H7 (cell line): ENCODE measurements at regions not wholly inside any gene's neighbourhood (a gene's known extent, or its start where the extent isn't known, plus 50 kb on each side); places are given as distances from the start of the nearest gene placed in this dataset.
"Not testable (repeated sequence)": the region's sequence is repeated elsewhere in the genome, so short reads cannot be mapped to it uniquely, and the experiment has no call there.

Source experiments
- DNase-seq: peaks from one replicate; pipeline ENCODE4 v3.0.0; 2012
- H3K27me3 ChIP-seq: 2 replicates; pipeline ENCODE4 v1.6.0; 2011; ENCODE audit warnings: mild to moderate bottlenecking, low read length; ENCODE audit not compliant: control insufficient read depth, insufficient read depth
- H3K36me3 ChIP-seq: replicated peaks from 2 replicates; pipeline ENCODE4 v1.5.1; 2011; ENCODE audit warnings: low read length; ENCODE audit not compliant: control insufficient read depth, insufficient read depth
- H3K4me3 ChIP-seq: 2 replicates; pipeline ENCODE4 v1.5.1; 2011; ENCODE audit warnings: low read depth, mild to moderate bottlenecking, control low read depth, low read length, moderate library complexity; ENCODE audit not compliant: insufficient read depth

DNA sequence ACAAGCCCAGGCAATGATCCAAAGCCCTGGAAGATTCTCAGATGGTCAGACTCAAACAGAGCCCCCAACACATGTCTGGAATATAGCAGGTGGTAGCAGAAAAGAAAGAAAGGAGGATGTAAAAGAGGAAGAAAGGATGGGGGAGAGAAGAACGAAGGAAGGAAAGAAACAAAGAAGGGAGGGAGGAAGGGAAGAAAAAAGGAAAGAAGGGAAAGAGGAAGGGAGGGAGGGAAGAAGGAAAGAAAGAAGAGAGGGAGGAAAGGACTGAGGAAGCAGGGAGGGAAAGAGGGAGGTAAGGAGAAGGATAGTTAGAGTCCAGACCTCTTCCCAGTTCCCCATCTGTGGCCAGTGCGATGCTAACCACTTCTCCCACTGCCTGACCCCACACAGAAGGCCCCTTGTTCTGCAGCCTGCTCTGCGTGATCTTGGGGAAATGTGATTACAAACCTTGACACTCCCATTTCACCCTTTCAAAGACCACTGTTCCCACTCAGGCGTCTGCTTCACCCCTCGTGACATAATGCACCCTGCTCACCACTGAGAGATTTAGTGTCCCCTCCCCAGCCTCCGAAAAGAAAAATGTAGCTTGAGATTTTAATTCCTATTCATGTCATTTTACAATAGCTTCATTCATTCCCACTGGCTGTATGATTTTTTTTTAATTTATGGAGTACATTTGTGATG lies 357.9 kb downstream of the BCL11B start:
- Histone ChIP-seq H3K4me3 (no peak overlapping the region), H3K27me3 (no peaks in the 10 kb centered on the region), H3K36me3 (no peaks in the 10 kb centered on the region)
- no peak for DNase-seq

- Histone ChIP-seq H3K4me3 (no peak overlapping the region), H3K36me3 (no peaks in the 10 kb centered on the region), H3K27me3 (no peaks in the 10 kb centered on the region)
- no peak for DNase-seq
These were observed 357.1 kb downstream of the BCL11B start for GRCh38 chr14:98914942-98915341.

DNA sequence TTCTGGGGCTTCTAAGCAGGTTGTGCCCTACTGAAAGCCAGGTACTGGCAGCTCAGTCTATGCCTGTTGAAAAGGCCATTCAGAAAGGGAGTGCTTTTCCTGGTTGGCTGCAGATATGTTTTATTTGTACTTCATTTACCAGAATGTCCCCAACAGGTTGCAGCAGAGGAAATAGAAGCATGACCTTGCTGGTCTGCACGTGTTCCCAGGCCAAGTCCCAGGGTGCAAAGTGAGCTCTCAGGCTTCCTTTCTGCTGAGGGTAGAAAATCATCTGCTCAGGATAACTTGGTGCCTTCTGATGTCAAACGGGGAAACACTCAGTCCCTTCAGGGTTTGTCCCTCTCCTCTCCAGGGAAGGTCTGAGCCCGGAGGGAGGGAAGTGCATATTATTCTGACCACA lies 356.4 kb downstream of the BCL11B start:
- DNase-seq: no peak
- Histone ChIP-seq H3K27me3 (no peaks in the 10 kb centered on the region), H3K36me3 (no peaks in the 10 kb centered on the region), H3K4me3 (no peak overlapping the region)

GRCh38 chr14:98916036-98916435 lies 356.0 kb downstream of the BCL11B start:
- Histone ChIP-seq H3K36me3 (no peaks in the 10 kb centered on the region), H3K4me3 (no peak overlapping the region), H3K27me3 (no peaks in the 10 kb centered on the region)
- no peak for DNase-seq

- no peak for DNase-seq
- Histone ChIP-seq H3K27me3 (no peaks in the 10 kb centered on the region), H3K4me3 (no peak overlapping the region), H3K36me3 (no peaks in the 10 kb centered on the region)
These were observed 355.5 kb downstream of the BCL11B start for GRCh38 chr14:98916476-98916875.

- no peak for DNase-seq
- H3K27me3 ChIP-seq: no peaks in the 10 kb centered on the region
- H3K36me3 ChIP-seq: no peaks in the 10 kb centered on the region
- no peak overlapping the region for H3K4me3 ChIP-seq
These were observed 352.6 kb downstream of the BCL11B start for GRCh38 chr14:98919434-98919833.

DNA sequence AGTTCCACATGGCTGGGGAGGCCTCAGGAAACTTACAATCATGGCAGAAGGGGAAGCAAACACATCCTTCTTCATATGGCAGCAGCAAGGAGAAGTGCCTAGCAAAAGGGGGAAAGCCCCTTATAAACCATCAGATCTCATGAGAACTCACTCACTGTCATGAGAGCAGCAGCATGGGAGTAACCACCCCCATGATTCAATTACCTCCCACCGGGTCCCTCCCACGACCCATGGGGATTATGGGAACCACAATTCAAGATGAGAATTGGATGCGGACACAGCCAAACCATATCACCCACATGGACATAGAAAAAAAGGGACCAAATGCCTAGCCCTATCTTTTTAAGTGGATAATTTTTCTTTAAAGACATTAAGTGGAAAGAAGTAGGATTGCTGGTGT lies 350.7 kb downstream of the BCL11B start:
- H3K27me3 ChIP-seq, DNase-seq, H3K36me3 ChIP-seq, H3K4me3 ChIP-seq: not testable (repeated sequence)

- H3K36me3 ChIP-seq: no peaks in the 10 kb centered on the region
- H3K27me3 ChIP-seq: no peaks in the 10 kb centered on the region
- no peak for DNase-seq
- H3K4me3 ChIP-seq: no peak overlapping the region
These were observed 348.4 kb downstream of the BCL11B start for GRCh38 chr14:98923596-98923995.

DNA sequence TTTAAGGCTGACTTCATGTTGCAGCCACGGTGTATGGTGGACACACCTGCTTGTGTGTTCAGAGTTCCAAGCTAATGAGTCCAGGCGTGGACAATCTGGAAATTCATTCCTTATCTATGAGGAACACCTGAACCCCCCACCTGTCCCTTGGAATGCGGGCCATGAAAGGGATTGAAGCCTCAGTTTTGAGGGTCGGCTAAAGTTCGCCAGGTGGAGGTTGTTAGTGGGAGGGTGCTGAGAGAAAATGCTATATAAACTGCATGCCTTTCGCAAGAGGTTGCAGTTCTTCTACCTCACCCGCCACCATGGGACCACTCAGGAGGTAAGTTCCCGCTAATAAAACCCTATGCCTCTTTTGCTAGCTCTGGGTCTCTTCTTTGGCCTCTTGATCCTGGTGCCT lies 348.0 kb downstream of the BCL11B start:
- no peak for DNase-seq
- no peaks in the 10 kb centered on the region for H3K36me3 ChIP-seq
- no peak overlapping the region for H3K4me3 ChIP-seq
- no peaks in the 10 kb centered on the region for H3K27me3 ChIP-seq

GRCh38 chr14:98925354-98926040 lies 346.5 kb downstream of the BCL11B start:
- Histone ChIP-seq H3K27me3 (no peaks in the 10 kb centered on the region), H3K4me3 (no peak overlapping the region), H3K36me3 (no peaks in the 10 kb centered on the region)
- DNase-seq: no peak

GRCh38 chr14:98926146-98926545 lies 345.9 kb downstream of the BCL11B start:
- Histone ChIP-seq H3K27me3 (no peaks in the 10 kb centered on the region), H3K36me3 (no peaks in the 10 kb centered on the region)
- no peak for DNase-seq

GRCh38 chr14:98926801-98927200 lies 345.2 kb downstream of the BCL11B start:
- H3K4me3 ChIP-seq: no peak overlapping the region
- H3K27me3 ChIP-seq: no peaks in the 10 kb centered on the region
- DNase-seq: no peak
- no peaks in the 10 kb centered on the region for H3K36me3 ChIP-seq

More at GRCh38 chr14:98926146-98926545, 345.9 kb downstream of the BCL11B start:
- no peak overlapping the region for H3K4me3 ChIP-seq

- no peak for DNase-seq
- H3K36me3 ChIP-seq: no peaks in the 10 kb centered on the region
These were observed 344.0 kb downstream of the BCL11B start for GRCh38 chr14:98927986-98928385.

DNA sequence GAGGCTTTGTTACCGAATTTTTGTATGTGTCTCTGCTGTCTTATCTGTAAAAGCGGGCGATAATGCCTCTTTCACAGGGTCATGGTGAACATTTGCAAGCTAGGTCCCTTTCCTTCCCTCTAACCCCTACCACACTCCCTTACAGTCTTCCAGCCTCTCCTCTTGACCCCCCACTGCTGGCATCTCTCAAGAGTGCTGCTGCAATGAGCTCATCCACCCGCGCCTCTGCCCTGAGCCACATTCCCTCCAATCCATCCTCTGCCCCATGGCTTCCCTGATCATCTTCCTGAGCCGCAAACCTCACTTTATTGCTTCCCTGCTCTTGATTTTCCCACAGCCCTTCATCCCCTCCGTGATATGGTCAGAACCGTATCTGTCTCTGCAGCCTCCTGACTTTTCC lies 343.6 kb downstream of the BCL11B start:
- Histone ChIP-seq H3K4me3 (no peak overlapping the region), H3K36me3 (no peaks in the 10 kb centered on the region), H3K27me3 (no peaks in the 10 kb centered on the region; the same call in 1 of the 2 replicates)
- DNase-seq: no peak

More at GRCh38 chr14:98927986-98928385, 344.0 kb downstream of the BCL11B start:
- Histone ChIP-seq H3K4me3 (no peak overlapping the region), H3K27me3 (no peaks in the 10 kb centered on the region; the same call in 1 of the 2 replicates)

GRCh38 chr14:98931126-98931525 lies 340.9 kb downstream of the BCL11B start:
- no peak for DNase-seq
- H3K36me3 ChIP-seq: no peaks in the 10 kb centered on the region
- no peaks in the 10 kb centered on the region; the same call in 1 of the 2 replicates for H3K27me3 ChIP-seq
- no peak overlapping the region for H3K4me3 ChIP-seq
